NOMO-1 treated with dmso at 0.1 percent for 144 hours (cell line): ENCODE measurements at regions not wholly inside any gene's neighbourhood (a gene's known extent, or its start where the extent isn't known, plus 50 kb on each side); places are given as distances from the start of the nearest gene placed in this dataset.
"Not testable (repeated sequence)": the region's sequence is repeated elsewhere in the genome, so short reads cannot be mapped to it uniquely, and the experiment has no call there.

ENCODE experiments used
- DNase-seq: peaks from one replicate; lab custom pipeline; 2025; ENCODE audit not compliant: unreplicated experiment; lab: John Stamatoyannopoulos, UW

DNA sequence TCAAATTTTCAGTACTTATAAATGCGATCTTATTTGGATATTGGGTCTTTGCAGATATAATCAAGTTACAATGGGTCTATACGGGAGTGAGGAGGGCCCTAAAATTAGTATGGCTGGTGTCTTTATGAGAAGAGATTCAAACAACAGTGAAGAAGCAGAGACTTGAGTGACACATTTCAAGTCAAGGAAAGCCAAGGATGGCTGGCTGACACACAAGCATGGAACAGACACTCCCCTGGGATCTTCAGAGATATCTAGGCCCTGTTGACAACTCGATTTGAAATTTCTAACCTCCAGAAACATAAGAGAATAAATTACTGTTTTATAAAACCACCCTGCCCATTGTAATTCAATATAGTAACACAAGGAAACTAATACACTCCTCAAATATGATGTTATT lies 1886.0 kb upstream of the PCDH7 start:
- DNase-seq, result no peak

DNA sequence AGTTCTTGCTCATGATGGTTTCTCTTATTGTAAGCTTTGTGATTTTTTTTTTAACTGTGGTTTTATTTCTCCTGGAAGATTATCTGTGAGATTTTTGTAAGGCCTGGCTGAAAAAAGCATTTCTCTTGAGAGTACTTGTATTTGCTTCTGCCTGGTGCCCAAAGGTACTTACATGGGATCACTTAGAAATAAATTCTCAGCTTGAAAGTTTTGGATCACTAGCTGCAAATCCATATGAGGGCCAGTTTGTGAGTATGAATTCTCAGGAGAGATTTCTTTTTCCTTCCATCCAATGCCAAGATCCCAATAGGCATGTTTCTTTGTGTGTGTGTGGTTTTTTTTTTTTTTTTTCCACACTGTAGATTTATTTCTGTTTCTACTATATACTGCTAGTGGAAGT lies 1884.7 kb upstream of the PCDH7 start:
- DNase-seq, result no peak

DNA sequence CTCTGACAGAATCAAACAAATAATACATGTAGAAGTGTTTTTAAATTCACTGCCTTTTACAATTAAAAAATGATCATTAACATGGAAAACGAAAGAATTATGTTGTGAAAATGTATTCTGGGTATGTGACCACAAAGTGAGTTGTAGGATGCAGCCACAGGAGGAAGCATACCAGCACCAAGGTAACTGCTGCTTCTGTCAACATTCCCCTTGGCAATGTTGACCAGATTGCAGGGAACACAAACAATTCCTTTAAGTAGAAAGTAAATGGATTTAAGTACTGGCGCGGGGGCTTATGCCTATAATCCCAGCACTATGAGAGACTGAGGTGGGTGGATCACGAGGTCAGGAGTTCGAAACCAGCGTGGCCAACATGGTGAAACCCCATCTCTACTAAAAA lies 1877.9 kb upstream of the PCDH7 start:
- DNase-seq, result no peak

DNA sequence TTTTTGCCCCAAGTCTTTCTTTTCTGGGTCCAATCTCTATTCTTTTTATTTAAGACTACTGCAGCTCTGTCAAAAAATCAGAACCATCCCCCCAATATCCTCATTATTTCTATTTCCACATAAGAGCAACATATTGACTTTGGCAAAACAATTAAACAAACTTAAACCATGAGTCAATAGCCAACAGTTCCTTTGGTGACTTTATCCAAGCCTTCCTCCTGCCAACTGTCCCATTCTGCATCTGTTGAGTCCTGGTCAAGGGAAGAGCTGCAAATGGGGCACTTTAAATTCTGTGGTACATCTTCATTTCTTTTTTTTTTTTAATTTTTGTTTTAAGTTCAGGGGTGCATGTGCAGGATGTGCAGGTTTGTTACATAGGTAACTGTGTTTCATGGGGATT lies 1875.0 kb upstream of the PCDH7 start:
- DNase-seq, result no peak

DNA sequence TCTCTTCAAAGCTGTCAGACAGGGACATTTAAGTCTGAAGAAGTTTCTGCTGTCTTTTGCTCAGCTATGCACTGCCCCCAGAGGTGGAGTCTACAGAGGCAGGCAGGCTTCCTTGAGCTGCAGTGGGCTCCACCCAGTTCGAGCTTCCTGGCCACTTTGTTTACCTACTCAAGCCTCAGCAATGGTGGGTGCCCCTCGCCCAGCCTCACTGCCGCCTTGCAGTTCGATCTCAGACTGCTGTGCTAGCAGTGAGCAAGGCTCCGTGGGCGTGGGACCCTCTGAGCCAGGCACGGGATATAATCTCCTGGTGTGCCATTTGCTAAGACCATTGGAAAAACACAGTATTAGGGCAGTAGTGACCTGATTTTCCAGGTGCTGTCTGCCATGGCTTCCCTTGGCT lies 1863.1 kb upstream of the PCDH7 start:
- DNase-seq, result not testable (repeated sequence)

DNA sequence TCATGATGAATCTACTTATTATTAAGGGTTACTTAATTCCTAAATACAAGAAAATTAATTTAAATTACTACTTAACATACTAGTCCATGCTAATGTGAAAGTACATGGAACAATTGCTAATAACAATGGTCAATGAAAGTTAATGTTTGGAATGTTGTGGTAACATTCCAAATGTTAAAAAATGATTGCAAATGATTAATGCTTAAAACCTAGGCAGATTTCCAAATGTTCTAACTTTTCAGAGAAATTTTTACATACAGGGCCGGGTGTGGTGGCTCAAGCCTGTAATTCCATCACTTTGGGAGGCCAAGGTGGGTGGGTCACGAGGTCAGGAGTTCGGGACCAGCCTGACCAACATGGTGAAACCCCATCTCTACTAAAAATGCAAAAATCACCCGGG lies 1851.3 kb upstream of the PCDH7 start:
- DNase-seq, result no peak

DNA sequence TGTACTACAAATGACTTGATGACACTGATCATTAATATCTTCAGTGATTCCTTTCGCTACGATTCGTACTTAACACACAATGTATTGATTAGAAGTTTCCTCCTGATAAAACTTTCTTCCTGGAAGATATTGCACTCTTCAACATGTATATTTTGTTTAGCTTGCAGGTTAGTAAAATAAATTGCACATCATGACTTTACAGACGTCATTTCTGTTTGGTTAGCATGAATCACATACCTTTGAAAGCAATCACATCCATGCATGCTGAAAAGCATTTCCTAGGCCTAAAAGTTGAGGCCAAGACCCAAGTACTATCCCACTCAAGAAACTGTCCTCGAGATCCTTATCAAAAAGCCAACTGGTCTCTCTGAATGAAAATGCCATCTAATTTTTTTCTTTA lies 1841.0 kb upstream of the PCDH7 start:
- DNase-seq, result no peak

DNA sequence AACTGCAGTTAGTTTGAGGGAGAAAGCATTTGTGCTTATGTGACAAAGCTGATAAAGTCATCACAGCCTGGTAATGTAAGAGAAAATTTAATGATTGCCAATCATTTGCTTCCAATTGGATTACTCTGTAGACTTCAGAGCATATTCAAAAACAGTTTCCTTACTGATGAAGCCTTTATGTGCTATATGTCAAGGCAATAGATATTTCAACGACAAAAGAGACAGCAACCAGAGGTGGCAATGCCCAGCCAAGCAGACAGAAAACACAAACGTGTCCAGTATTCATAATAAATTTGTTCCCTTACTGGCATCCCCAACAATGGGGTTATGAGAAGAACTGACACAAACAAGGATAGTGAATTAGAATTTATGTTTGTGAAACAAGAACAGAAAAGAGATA lies 1840.3 kb upstream of the PCDH7 start:
- no peak for DNase-seq

DNA sequence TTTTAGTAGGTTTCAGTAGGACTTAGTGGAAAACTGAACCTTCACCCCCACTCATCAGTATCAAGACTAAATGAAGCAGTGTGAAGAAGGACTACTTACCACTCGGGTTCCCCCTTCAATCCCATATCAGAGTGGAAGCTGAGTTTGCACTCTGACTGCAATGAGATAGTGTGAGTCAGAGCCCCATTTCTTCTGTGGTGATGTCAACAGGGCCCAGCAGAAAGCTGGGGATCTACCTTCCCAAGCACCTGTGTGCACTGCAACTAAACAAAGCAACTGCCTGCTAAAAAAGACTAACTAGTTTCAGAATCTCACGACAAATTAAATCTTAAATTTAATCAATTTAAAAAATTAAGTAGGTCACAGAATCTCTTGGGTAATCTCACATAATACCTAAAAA lies 1837.0 kb upstream of the PCDH7 start:
- no peak for DNase-seq

DNA sequence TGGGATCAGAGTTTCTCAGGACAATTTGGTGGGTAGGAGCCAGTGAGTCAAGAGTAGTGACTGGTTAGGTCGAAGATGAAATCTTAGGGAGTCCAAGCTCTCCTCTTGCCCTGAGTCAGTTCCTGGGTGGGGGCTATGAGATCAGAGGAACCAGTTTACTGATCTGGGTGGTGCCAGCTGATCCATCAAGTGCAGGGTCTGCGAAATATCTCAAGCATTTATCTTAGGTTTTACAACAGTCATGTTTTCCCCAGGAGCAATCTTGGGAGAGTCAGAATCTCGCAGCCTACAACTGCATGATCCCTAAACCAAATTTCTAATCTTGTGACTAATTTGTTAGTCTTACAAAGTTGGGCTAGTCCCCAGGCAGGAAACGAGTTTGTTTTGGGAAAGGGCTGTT lies 1833.2 kb upstream of the PCDH7 start:
- DNase-seq, result no peak

DNA sequence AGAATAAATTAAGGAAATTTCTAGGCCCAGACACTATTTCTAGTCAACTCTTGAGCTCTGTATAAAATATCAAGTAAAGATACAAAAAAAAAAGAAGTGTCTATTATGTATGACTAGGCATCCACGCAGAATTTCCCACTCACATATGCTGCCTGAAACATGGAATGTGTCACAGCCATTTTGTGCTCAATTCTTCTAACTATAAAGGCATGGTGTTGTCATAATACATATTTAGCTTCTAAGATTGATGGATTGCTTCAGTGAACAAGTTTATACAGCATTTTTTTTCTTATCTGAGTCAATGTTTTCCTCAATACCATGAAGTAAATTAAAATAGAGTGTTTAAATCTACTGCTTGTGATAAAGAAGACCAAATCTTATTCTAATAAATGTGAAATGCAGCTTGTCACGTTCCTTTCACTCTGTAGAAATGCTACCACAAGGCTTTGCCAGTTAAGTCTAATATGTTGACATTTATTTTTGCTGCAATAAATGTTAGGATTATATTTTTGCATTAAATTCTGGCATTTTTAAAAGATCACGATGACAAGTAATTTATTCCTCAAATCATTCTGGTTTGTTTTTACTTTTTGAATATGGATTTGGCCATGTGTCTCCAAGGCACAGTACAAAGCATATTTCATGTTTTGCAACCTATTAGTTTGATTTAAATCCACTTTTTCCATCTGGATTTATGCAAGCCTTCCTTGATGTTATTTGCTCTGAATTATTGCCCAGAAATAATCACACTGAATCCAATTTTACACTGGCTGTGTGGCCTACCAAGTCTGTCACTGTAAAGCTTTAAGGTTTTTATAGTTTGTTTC lies 1829.0 kb upstream of the PCDH7 start:
- no peak for DNase-seq

DNA sequence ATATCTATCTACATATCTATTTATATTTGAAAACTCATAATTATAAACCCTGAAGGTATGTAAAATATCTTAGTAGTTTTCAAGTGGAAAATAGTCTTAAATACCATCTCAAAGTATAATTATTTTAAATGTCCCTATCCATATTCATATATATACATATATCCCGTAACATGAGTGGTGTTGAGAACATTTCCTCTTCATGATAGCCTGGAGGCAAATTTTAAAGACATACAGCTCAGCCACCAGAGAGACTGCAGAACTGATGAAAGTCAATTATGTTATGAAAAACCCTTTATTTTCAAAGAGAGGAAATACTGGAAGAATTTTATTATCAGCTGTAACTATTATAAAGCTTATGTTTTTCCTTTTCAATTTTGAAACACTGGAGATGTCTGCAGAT lies 1806.7 kb upstream of the PCDH7 start:
- no peak for DNase-seq

DNA sequence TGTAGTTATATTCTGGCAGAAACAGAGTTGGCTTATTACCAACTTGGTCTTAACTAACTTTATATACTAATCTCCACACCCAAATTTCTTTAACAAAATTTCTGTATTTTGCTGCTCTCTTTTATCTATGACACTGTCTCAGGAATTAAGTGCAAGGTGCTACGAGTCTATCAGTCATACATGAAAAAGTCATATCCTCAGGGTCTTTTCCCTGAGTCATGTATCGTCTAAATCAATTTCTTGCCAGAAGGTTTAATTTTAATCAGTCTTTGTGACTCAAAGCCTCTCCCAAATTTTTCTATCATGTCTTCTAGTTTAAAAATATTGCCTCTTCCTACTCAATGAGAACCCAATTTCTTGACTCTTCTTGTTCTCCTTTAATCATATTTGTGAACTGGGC lies 1803.6 kb upstream of the PCDH7 start:
- no peak for DNase-seq

DNA sequence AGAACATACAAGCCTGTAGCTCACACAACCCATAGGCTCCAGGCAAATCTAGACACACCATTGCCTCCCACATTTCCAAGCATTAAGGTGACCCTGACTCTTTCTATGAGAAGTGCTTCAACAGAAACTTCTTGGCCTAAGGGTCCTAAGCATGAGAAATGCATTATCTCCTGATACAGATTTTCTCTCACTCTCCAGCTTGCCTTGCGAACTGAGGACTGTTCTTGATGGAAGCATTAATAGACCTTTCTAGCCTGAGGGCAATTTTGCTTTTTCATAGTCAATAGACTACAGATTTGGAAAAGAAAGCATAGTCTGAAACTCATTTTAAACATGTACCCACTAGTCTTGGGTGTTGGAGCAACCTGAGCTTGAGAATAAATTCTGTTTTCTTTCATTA lies 1801.3 kb upstream of the PCDH7 start:
- DNase-seq, result no peak

DNA sequence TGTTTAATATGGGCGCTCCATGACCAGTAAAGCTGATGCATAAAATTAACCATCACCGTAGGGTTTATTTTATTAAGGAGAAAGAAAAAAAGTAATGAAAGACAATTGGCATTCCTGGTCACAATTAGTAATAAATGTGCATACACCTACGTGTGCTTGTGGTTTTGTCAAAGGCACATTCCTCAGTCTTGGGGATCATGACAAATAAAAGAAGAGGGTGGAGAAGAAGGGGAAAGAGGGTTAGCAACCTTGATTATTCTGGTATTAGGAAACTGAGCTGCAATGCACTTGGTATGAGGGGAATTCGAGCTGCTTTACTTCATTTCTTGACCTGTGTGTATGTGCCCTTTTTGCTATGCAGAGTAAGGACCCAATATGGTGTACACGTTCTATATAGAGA lies 1798.3 kb upstream of the PCDH7 start:
- DNase-seq, result no peak

DNA sequence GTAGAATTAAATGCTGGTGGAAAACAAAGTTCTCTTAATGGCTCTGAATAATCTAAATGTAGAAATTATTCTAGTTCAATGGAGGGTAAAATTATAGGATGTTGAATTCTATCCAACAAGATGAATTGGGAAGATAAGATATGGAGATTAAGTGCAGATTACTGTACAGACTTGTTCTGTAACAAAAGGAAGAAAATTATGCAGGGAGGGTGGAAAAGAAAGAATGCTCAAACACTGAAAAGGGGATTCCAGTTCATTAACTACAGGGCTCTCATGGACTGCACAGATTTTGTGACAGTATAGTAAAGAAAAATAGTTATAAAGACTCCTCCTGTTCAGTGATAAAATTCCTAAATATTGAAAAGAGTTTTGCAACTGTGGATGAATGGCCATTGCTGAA lies 1794.0 kb upstream of the PCDH7 start:
- no peak for DNase-seq

DNA sequence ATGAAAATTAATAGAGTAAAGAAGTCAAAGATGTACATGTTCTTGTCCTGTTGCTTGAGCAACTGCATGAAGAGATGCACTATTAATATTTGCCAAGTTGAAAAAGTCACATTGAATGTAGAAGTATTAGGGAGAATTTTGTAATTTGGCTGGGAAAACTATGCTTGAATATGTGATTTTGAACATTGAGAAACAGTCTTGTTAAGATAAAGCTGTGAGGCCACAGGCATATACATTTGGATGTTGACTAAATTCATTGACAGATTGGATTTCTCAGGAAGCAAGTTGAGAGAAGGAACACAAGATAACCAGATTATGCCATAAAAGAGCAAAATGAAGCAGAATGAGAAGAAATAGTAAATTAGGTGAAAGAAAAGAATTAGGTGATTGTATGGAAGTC lies 1777.5 kb upstream of the PCDH7 start:
- no peak for DNase-seq

DNA sequence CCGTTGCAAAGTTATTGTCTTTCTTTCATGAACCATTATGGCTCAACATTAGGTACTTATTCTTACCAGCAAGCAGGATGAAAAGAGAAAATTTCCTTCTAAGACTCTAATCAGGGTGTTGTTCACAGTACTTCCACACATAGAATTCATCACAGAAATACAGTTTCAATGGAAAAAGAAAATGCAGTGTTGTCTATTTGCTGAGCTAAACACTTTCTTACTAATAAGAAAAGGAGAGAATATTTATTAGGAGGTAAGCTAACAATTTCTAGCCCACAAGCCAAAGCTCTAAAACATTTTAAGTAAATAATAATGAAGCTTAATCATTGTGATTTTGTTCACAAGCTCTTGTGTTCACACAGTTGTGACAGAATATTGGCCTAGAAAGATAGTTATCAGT lies 1772.8 kb upstream of the PCDH7 start:
- no peak for DNase-seq

DNA sequence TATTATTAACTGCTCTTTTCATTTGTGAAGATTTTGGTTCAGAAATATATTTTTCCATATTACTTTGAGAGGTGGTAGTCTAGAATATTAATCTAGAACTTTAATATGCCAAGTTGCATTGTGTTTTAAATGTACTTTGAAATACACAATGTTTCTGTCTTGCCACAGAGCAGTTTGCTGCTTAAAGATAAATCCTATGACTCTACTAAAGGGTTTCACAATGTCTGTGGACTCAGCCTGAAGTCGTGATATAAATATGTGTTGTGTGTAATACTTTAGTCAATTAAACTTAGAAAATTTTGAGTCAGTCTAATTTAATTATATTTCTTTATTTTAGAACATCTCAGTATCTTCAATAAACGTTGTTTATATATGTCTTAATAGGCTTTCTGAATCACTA lies 1771.7 kb upstream of the PCDH7 start:
- DNase-seq, result no peak

DNA sequence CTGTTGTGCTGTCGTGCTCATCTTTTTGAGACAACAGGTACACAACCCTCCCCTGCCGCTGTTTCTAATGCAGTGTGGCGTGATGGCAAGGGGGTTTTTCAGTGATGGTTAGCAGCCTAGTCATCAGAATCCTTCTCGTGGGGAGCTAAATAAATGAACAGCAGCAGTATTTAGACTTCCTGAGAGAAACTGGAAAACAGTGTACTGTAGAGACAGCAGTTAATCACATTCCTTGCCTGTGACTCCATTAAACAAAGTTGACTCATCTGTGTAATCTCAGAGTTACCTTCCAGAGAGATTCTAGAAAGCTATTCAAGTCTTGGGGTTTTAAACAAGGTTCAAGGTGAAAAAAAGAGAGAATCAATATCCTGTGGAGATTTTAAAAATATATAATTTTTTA lies 1753.2 kb upstream of the PCDH7 start:
- DNase-seq, result no peak

DNA sequence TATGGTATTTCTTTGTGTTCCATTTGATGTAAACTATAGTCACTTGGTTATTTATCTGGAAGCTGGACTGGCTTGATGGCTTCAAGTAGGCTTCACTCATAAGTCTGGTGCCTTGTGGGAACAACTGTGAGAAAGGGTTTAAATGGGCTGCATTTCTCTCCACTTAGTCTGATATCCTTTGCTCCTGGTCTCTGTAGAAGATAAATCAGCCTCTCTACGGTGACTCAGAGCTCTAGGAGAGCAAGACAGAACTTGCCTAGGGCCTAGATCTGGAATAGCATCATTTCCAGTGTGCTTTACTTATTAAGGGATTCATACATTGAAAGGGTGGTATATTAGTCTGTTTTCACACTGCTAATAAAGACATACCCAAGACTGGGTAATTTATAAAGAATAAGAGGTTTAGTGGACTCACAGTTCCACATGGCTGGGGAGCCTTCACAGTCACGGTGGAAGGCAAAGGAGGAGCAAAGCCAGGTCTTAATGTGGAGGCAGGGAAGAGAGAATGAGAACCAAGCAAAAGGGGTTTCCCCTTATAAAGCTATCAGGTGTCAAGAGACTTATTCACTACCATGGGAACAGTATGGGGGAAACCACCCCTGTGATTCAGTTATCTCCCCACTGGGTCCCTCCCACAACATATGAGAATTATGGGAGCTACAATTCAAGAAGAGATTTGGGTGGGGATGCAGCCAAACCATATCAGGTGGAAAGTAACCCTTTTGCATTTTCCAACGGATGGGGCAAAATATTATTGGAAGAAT lies 1746.4 kb upstream of the PCDH7 start:
- DNase-seq, result no peak

DNA sequence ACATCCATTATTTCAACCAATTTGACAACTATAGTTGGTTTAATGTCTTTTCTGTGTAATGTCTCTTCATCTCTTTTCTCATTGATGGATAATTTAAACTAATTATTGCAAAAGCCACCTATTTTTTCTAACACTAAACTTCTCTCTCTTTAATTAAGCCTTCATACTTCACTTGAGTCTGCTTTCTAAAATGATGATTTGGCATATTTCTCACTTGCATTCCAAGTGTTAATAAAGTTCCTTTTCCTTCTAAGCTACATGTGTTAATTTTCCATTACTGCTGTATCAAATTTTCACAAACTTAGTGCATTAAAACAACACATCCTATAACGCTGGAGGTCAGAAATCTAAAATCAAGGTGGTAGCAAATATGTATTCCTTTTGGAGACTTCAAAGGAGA lies 1743.8 kb upstream of the PCDH7 start:
- DNase-seq, result no peak

DNA sequence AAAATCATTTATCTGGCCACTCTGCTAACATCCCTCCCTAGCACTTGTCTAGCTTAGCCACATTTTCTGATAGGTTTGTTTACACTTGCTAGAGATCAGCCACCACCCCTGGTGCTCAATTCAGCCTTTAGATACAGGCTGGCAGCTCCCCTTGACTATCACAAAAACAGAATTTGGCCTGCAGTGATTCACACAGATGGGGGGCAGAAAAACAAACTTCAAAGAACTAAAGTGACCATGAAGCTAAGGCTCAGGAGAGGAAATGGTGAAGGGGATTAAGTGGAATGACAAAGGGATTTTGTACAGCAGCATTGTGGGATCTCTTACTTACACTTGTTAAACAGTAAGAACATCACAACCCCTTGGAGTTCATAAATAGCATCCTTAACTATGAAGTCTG lies 1718.0 kb upstream of the PCDH7 start:
- DNase-seq, result no peak
